Osteoblast (primary cell): ENCODE measurements at regions not wholly inside any gene's neighbourhood (a gene's known extent, or its start where the extent isn't known, plus 50 kb on each side); places are given as distances from the start of the nearest gene placed in this dataset.

Experiments used
- DNase-seq: peaks from one replicate; pipeline ENCODE4 v3.0.0; 2011; ENCODE audit warnings: low spot score, mixed read lengths; ENCODE audit not compliant: insufficient read length; ENCODE audit errors: missing footprints
- H2AFZ ChIP-seq: 2 replicates; pipeline ENCODE4 v1.6.0; 2011; ENCODE audit warnings: mild to moderate bottlenecking, low read length
- H3K27ac ChIP-seq: 2 replicates; pipeline ENCODE4 v1.5.1; 2011; ENCODE audit warnings: mild to moderate bottlenecking, low read depth, low read length, moderate library complexity
- H3K27me3 ChIP-seq: 2 replicates; pipeline ENCODE4 v1.6.0; 2012; ENCODE audit warnings: mild to moderate bottlenecking, control low read depth, inconsistent platforms, low read length, moderate library complexity; ENCODE audit not compliant: insufficient read depth
- H3K36me3 ChIP-seq: 2 replicates; pipeline ENCODE4 v1.5.1; 2011; ENCODE audit warnings: mild to moderate bottlenecking, low read length, control low read depth, moderate library complexity; ENCODE audit not compliant: insufficient read depth
- H3K4me1 ChIP-seq: 2 replicates; pipeline ENCODE4 v1.5.1; 2011; ENCODE audit warnings: mild to moderate bottlenecking, low read length, control low read depth, moderate library complexity; ENCODE audit not compliant: insufficient read depth
- H3K4me2 ChIP-seq: 2 replicates; pipeline ENCODE4 v1.6.0; 2011; ENCODE audit warnings: mild to moderate bottlenecking, low read length; ENCODE audit not compliant: insufficient read depth
- H3K4me3 ChIP-seq: fragments of 200-600 bp; sonication (generic); 3 replicates; pipeline ENCODE4 v1.5.1; 2012; ENCODE audit warnings: mild to moderate bottlenecking, low read length, inconsistent platforms; ENCODE audit not compliant: insufficient read depth
- H3K79me2 ChIP-seq: 2 replicates; pipeline ENCODE4 v1.6.0; 2012; ENCODE audit warnings: mild to moderate bottlenecking, low read length, control low read depth, inconsistent platforms; ENCODE audit not compliant: insufficient read depth
- H3K9me3 ChIP-seq: 2 replicates; pipeline ENCODE4 v1.5.1; 2011; ENCODE audit warnings: low read depth, low read length, control low read depth
- H4K20me1 ChIP-seq: 2 replicates; pipeline ENCODE4 v1.6.0; 2012; ENCODE audit warnings: mild to moderate bottlenecking, low read length, control low read depth; ENCODE audit not compliant: insufficient read depth
- TF ChIP-seq, protein P1 (sequence below): IDR thresholded peaks from 2 replicates; pipeline ENCODE4 v1.5.1; 2011; ENCODE audit warnings: mild to moderate bottlenecking, low read depth, low read length, moderate library complexity; ENCODE audit errors: extremely low read depth

DNA sequence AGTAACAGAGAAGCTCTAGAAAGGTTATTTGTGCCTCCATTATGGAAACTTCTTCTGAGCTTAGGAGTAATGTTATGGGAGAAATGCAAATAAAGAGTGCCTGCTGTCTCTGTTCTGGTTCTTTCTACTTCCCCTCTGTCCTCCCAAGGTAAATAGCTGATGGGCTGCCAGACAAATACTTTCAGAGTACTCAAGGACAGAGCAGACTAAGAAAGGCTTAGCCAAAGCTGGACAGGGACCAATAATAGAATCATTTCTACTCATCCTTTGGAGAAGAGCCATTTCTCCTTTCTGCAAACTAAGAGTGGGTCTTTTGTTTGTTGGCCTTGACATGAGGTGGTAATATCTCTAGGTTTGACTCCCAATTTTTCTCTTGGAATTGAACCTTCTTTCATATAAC, 136.1 kb downstream of the MID1IP1 start:
- H3K4me1 ChIP-seq = no peaks in the 10 kb centered on the region
- no peaks in the 10 kb centered on the region for H3K9me3 ChIP-seq
- DNase-seq = no peak
- TF ChIP-seq, protein P1, sequence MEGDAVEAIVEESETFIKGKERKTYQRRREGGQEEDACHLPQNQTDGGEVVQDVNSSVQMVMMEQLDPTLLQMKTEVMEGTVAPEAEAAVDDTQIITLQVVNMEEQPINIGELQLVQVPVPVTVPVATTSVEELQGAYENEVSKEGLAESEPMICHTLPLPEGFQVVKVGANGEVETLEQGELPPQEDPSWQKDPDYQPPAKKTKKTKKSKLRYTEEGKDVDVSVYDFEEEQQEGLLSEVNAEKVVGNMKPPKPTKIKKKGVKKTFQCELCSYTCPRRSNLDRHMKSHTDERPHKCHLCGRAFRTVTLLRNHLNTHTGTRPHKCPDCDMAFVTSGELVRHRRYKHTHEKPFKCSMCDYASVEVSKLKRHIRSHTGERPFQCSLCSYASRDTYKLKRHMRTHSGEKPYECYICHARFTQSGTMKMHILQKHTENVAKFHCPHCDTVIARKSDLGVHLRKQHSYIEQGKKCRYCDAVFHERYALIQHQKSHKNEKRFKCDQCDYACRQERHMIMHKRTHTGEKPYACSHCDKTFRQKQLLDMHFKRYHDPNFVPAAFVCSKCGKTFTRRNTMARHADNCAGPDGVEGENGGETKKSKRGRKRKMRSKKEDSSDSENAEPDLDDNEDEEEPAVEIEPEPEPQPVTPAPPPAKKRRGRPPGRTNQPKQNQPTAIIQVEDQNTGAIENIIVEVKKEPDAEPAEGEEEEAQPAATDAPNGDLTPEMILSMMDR = no peak
- peaks cover 4% of the 10 kb centered on the region for H3K27me3 ChIP-seq
- H3K79me2 ChIP-seq = no peaks in the 10 kb centered on the region
- no peak overlapping the region for H3K4me3 ChIP-seq
- H3K27ac ChIP-seq = no peak overlapping the region
- no peaks in the 10 kb centered on the region for H4K20me1 ChIP-seq
- no peak overlapping the region for H3K4me2 ChIP-seq
- no peaks in the 10 kb centered on the region for H3K36me3 ChIP-seq
- H2AFZ ChIP-seq = no peak overlapping the region

DNA sequence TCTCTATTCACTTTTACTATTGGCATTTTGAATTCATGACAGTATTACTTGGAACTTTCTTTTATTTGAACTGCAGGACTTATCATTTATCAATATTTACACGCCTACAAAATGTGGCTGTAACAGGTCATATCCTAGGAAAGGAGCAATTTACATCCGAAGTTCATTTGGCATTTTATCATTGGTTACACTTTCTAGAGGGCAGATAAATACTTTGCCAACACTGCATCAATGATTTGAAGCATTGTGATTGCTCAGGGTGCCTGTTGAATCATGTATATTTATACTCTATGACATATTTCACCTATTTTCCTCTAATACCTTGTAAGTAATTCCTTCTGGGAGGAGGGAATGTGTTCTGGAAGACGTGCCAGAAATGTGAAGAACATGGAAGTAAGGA, 136.7 kb downstream of the MID1IP1 start:
- H3K27ac ChIP-seq = no peak overlapping the region
- no peaks in the 10 kb centered on the region for H4K20me1 ChIP-seq
- H3K79me2 ChIP-seq = no peaks in the 10 kb centered on the region
- no peaks in the 10 kb centered on the region for H3K36me3 ChIP-seq
- peaks cover 4% of the 10 kb centered on the region for H3K27me3 ChIP-seq
- H3K9me3 ChIP-seq = peaks cover 1% of the 10 kb centered on the region
- H3K4me3 ChIP-seq = no peak overlapping the region
- TF ChIP-seq, protein P1 = no peak
- H3K4me1 ChIP-seq = no peaks in the 10 kb centered on the region
- no peak for DNase-seq
- no peak overlapping the region for H2AFZ ChIP-seq
- H3K4me2 ChIP-seq = no peak overlapping the region

DNA sequence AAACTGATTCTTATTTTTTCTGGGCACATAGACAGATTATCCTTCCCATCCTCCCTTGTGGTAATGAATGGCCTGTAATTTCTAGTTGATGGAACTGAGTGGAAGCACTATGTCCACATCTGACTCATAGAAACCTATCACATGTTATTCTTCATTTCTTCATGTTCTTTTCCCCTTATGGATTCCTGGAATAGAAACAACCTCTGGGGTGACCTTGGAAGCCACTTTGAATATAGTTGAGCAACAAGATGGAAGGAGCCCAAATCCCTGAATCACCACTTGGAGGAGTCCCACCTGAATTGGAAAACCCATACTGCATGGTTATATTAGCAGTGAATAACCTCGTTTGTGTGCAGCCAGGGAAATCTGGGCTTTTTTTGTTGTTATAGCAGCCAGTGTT, 137.8 kb downstream of the MID1IP1 start:
- TF ChIP-seq, protein P1 = no peak
- Histone ChIP-seq H3K79me2 (no peaks in the 10 kb centered on the region), H3K4me2 (no peak overlapping the region), H3K36me3 (no peaks in the 10 kb centered on the region), H3K4me1 (no peaks in the 10 kb centered on the region), H3K9me3 (peaks cover 9% of the 10 kb centered on the region), H4K20me1 (no peaks in the 10 kb centered on the region), H3K27me3 (peaks cover 4% of the 10 kb centered on the region), H3K27ac (no peak overlapping the region), H3K4me3 (no peak overlapping the region), H2AFZ (no peak overlapping the region)
- no peak for DNase-seq

DNA sequence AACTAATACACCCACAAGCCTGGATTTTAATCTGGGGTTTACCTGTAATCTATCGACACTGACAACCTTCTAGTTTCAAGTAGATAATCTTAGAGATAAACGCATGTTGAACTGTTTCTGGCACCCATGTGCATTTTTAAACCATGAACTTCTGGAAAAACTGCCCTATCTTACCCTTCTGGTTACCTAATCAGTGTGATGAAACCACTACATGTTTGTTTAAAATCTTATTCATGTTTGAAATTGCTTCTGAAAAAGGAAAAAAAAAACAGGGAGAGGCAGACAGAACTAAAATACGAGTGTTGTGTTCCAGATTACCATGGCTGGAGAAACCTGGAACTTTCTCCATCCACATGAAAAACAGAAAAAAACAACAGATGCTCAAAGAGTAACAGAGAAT, 139.3 kb downstream of the MID1IP1 start:
- H3K27me3 ChIP-seq = peaks cover 4% of the 10 kb centered on the region
- no peaks in the 10 kb centered on the region for H3K36me3 ChIP-seq
- no peaks in the 10 kb centered on the region for H3K4me1 ChIP-seq
- H3K4me3 ChIP-seq = no peak overlapping the region
- no peaks in the 10 kb centered on the region for H3K79me2 ChIP-seq
- no peaks in the 10 kb centered on the region for H4K20me1 ChIP-seq
- DNase-seq = no peak
- no peak overlapping the region for H3K4me2 ChIP-seq
- H2AFZ ChIP-seq = no peak overlapping the region
- peaks cover 9% of the 10 kb centered on the region for H3K9me3 ChIP-seq
- H3K27ac ChIP-seq = no peak overlapping the region
- TF ChIP-seq, protein P1 = no peak
